Epithelial cell of proximal tubule (primary cell): ENCODE measurements at regions not wholly inside any gene's neighbourhood (a gene's known extent, or its start where the extent isn't known, plus 50 kb on each side); places are given as distances from the start of the nearest gene placed in this dataset.
"Not testable (repeated sequence)": the region's sequence is repeated elsewhere in the genome, so short reads cannot be mapped to it uniquely, and the experiment has no call there.

Experiments used
- DNase-seq: peaks from one replicate; pipeline ENCODE4 v3.0.0-alpha.2; 2011; ENCODE audit warnings: low read depth
- H3K4me3 ChIP-seq: 2 replicates; pipeline ENCODE4 v1.5.1; 2011; ENCODE audit warnings: low read depth, mild to moderate bottlenecking, low read length
- CTCF ChIP-seq: conservative IDR thresholded peaks from 2 replicates; pipeline ENCODE4 v1.5.1; 2012; ENCODE audit warnings: low read depth, mild to moderate bottlenecking, low read length

DNA sequence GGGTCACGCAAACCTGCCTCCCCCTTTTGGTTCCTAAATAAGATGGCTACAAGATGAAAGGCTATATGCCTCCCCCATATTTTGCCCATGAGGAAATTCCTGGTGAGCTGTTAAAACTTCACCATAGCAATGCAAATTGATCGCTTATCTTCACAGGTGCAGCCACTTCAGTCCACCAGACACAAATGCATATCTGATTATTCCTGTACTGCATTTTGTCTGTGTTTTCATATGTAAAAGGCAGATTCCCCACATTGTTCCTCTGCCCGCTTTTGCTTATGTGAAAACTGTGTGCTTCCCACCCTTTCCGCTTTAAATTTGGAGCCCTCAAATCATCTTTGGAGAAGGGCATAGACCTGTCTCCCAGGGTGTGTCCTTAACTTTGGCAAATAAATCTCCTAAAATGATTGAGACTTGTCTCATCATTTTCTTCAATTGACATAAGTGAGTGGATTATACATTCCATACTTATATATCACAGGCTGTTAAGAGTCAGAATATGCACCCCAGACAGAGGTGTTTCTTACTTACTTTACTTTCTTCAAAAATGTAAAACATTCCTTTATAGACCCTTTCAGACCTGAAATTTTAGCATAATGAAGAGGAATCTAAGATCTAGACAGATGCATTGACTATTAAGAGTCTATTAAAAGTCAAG is 116.4 kb downstream of the CASP12 start:
- H3K4me3 ChIP-seq: no peak overlapping the region
- no peak for TF ChIP-seq CTCF
- DNase-seq: no peak

DNA sequence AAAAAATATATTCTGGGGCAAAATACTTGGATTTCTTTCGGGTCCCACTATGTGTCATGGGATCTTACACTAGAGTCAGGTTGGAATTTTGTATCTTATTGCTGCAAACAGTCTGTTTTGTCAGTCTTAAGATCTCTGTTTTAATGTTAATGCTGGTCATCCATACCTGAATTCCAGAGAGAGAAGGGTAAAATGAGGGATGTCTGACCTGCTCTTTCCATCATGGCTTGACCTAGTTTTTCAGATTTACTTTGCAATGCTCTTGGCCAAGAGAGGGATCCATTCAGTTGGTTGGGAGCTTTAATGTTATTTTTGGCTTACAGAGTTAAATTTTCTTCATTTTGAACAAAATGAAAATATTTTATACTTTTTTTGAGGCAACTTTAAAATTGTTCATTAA is 117.2 kb downstream of the CASP12 start:
- no peak overlapping the region for H3K4me3 ChIP-seq
- DNase-seq: no peak
- no peak for TF ChIP-seq CTCF

GRCh38 chr11:104776501-104777170 is 121.6 kb downstream of the CASP12 start:
- H3K4me3 ChIP-seq: no peak overlapping the region
- TF ChIP-seq CTCF: no peak
- DNase-seq: no peak

DNA sequence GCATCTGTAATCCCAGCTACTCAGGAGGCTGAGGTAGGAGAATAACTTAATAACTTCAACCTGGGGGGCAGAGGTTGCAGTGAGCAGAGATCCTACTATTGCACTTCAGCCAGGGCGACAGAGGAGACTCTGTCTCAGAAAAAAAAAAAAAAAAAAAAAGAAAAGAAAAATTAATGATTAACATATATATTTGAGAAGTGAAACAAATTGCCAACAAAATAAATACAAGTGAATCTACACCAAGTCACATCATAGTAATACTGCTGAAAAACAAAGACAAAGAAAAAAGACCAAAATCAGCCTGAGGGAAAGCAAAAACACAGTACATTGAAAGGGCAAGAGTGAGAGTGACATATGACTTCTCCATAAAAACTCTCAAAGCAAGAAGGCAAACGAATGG is 123.7 kb downstream of the CASP12 start:
- H3K4me3 ChIP-seq: no peak overlapping the region
- no peak for DNase-seq
- no peak for TF ChIP-seq CTCF

- H3K4me3 ChIP-seq: no peak overlapping the region
- DNase-seq: peak; percentile 77
- TF ChIP-seq CTCF: no peak
Measured at GRCh38 chr11:104772806-104773241, 125.4 kb downstream of the CASP12 start.

- no peak overlapping the region for H3K4me3 ChIP-seq
- no peak for DNase-seq
- no peak for TF ChIP-seq CTCF
Measured at GRCh38 chr11:104771763-104772162, 126.5 kb downstream of the CASP12 start.

GRCh38 chr11:104771046-104771445 is 127.2 kb downstream of the CASP12 start:
- not testable (repeated sequence) for H3K4me3 ChIP-seq, DNase-seq
